ENCODE measurements at regions not wholly inside any gene's neighbourhood (a gene's known extent, or its start where the extent isn't known, plus 50 kb on each side); places are given as distances from the start of the nearest gene placed in this dataset.

DNA sequence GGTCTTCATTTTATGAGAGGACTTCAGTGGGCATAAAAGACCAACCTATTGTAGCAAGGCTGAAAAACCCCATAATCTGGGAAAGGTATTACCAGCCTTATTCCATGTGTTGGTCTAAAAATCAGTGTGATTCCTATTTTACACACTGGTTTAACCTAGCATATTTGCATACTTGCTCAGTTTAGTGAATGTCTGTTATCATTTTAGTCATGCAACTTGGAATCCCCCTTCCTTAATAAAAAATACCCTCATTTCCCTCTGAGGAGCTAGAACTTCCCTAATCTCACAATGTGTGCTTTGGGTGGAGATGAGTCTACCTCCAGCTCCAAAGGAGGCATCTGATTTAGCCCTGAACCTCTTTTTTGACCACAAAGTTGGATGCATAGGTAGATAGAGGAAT is 312.8 kb upstream of the SORCS1 start:
- Histone ChIP-seq H4K20me1 (ENCODE audit: insufficient read depth, low read length) (no peaks in the 10 kb centered on the region), H2AK9ac (replicated peaks; ENCODE audit: low read depth, low read length, poor library complexity) (no peak overlapping the region), H3K27me3 (ENCODE audit: control insufficient read depth, insufficient read depth, low read length) (no peaks in the 10 kb centered on the region), H2BK5ac (ENCODE audit: low read depth, low read length, poor library complexity, severe bottlenecking) (no peak overlapping the region), H2BK120ac (ENCODE audit: low read depth, low read length) (no peak overlapping the region), H3K79me1 (ENCODE audit: low read depth in 1 of 2, low read length in 2 of 2) (no peaks in the 10 kb centered on the region), H3K9ac (ENCODE audit: low read depth, low read length) (no peak overlapping the region), H3K23ac (ENCODE audit: low read depth, low read length) (no peak overlapping the region), H3K18ac (ENCODE audit: low read depth, low read length) (no peak overlapping the region), H3K4me1 (ENCODE audit: control insufficient read depth, insufficient read depth, low read length) (no peaks in the 10 kb centered on the region), H3K4me3 (ENCODE audit: insufficient read depth, low read depth, low read length) (no peak overlapping the region), H3K27ac (ENCODE audit: insufficient read depth, low read length) (no peak overlapping the region), H4K91ac (ENCODE audit: insufficient read depth, low read depth, low read length) (no peak overlapping the region), H2BK15ac (ENCODE audit: low read depth, low read length) (no peak overlapping the region), H3K14ac (replicated peaks; ENCODE audit: low read depth, low read length) (no peak overlapping the region), H3K56ac (ENCODE audit: extremely low read depth, insufficient read depth, low read length) (no peak overlapping the region), H3K9me1 (ENCODE audit: insufficient read depth, low read length) (no peaks in the 10 kb centered on the region), H4K8ac (ENCODE audit: low read depth in 2 of 2, low read length in 2 of 2) (no peak overlapping the region), H2BK20ac (ENCODE audit: low read depth, low read length) (no peak overlapping the region), H2AK5ac (ENCODE audit: low read depth, low read length) (no peak overlapping the region), H3K9me3 (ENCODE audit: control insufficient read depth, insufficient read depth, low read length) (peaks cover 8% of the 10 kb centered on the region), H3K4me2 (ENCODE audit: low read depth, low read length) (no peak overlapping the region), H2AFZ (replicated peaks; ENCODE audit: low read length, poor library complexity) (no peak overlapping the region), H3K36me3 (ENCODE audit: control insufficient read depth, insufficient read depth, low read length) (no peaks in the 10 kb centered on the region), H4K5ac (ENCODE audit: low read depth, low read length) (no peak overlapping the region), H3K4ac (ENCODE audit: low read depth, low read length) (no peak overlapping the region)
- DNase-seq, result no peak
- POLR2A ChIA-PET (ENCODE audit: unreplicated experiment), result no interaction called here
- BruUV-seq (replicated peaks), result no TSS peak
- CTCF ChIA-PET, result no interaction called here
- in situ Hi-C loops (cut with MboI; ENCODE audit: low sequenced_read_pairs) (no loop called here), intact Hi-C loops (cut with micrococcal nuclease) (no loop called here), dilution Hi-C loops (cut with HindIII; ENCODE audit: low sequenced_read_pairs, unreplicated experiment) (no loop called here)
- ATAC-seq (ENCODE audit: low read depth), result no peak
- TF ChIP-seq POLR2A (IDR thresholded peaks at IDR 0.05; ENCODE audit: low read depth, low read length) (no peak), RFX5 (IDR thresholded peaks at IDR 0.05; ENCODE audit: low read depth, low read length) (no peak)

All from IMR-90 (cell line).